ENCODE measurements at regions not wholly inside any gene's neighbourhood (a gene's known extent, or its start where the extent isn't known, plus 50 kb on each side); places are given as distances from the start of the nearest gene placed in this dataset.
"Not testable (repeated sequence)": the region's sequence is repeated elsewhere in the genome, so short reads cannot be mapped to it uniquely, and the experiment has no call there.

GRCh38 chr4:10223782-10224181 lies 107.2 kb upstream of the WDR1 start:
- Mint-ChIP-seq H3K4me1 (no peaks in the 10 kb centered on the region), H3K27ac (no peak overlapping the region), H3K9me3 (no peaks in the 10 kb centered on the region), H3K4me3 (no peak overlapping the region), H3K36me3 (ENCODE audit: low read depth) (no peaks in the 10 kb centered on the region), H3K27me3 (ENCODE audit: low read depth) (peaks cover 3% of the 10 kb centered on the region)
- no peak for TF ChIP-seq CTCF (IDR thresholded peaks at IDR 0.05; ENCODE audit: unreplicated experiment in 3 of 3)

DNA sequence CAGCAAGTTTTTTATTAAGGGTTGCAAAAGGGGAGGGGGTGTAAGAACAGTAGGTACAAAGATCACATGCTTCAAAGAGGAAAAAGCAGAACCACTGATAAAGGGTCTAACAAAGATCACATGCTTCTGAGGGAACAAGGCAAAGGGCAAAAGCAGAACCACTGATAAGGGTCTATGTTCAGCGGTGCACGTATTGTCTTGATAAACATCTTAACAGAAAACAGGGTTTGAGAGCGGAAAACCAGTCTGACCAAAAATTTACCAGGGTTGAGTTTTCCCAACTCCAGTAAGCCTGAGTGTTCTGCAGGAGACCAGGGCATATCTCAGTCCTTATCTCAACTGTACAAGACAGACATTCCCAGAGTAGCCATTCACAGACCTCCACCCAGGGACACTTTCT lies 96.9 kb upstream of the WDR1 start:
- H3K4me1 Mint-ChIP-seq; H3K27ac Mint-ChIP-seq; H3K27me3 Mint-ChIP-seq (ENCODE audit: low read depth); H3K9me3 Mint-ChIP-seq; H3K36me3 Mint-ChIP-seq (ENCODE audit: low read depth); H3K4me3 Mint-ChIP-seq: not testable (repeated sequence)

- no peak for TF ChIP-seq CTCF (IDR thresholded peaks at IDR 0.05; ENCODE audit: unreplicated experiment in 3 of 3)
- Mint-ChIP-seq H3K27me3 (ENCODE audit: low read depth) (peaks cover 4% of the 10 kb centered on the region), H3K9me3 (no peaks in the 10 kb centered on the region), H3K36me3 (ENCODE audit: low read depth) (no peaks in the 10 kb centered on the region), H3K4me3 (no peak overlapping the region), H3K27ac (no peak overlapping the region), H3K4me1 (peaks cover 2% of the 10 kb centered on the region)
Observed at GRCh38 chr4:10212901-10213300, 96.3 kb upstream of the WDR1 start.

- Mint-ChIP-seq H3K27me3 (ENCODE audit: low read depth) (peaks cover 4% of the 10 kb centered on the region), H3K4me3 (no peak overlapping the region), H3K27ac (no peak overlapping the region), H3K36me3 (ENCODE audit: low read depth) (no peaks in the 10 kb centered on the region), H3K9me3 (no peaks in the 10 kb centered on the region), H3K4me1 (peaks cover 7% of the 10 kb centered on the region)
- TF ChIP-seq CTCF (IDR thresholded peaks at IDR 0.05; ENCODE audit: unreplicated experiment in 3 of 3) = no peak
Observed at GRCh38 chr4:10212400-10212799, 95.8 kb upstream of the WDR1 start.

DNA sequence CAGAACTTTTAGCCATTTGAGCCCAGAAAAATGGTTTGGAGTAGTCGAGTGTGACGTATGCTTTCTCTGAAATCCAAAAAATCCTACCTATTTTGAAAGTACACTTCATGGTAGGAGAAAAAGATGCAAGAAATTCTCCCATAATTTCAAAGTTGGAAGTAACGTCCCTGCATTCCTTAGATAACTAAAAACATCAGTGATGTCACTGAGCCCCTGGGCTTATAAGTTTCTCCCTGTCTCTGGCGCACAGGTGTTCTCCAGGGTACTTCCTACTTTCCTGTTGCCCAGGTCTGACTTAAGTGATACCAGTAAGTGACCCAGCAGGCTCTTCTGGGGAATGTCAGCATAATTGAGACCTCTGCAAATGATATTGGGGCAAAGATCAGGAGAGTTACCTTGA lies 90.5 kb upstream of the WDR1 start:
- H3K27me3 Mint-ChIP-seq (ENCODE audit: low read depth) = peaks cover 4% of the 10 kb centered on the region
- H3K36me3 Mint-ChIP-seq (ENCODE audit: low read depth) = no peaks in the 10 kb centered on the region
- H3K27ac Mint-ChIP-seq = no peak overlapping the region
- no peaks in the 10 kb centered on the region for H3K9me3 Mint-ChIP-seq
- H3K4me3 Mint-ChIP-seq = no peak overlapping the region
- H3K4me1 Mint-ChIP-seq = peaks cover 29% of the 10 kb centered on the region
- no peak for TF ChIP-seq CTCF (IDR thresholded peaks at IDR 0.05; ENCODE audit: unreplicated experiment in 3 of 3)

DNA sequence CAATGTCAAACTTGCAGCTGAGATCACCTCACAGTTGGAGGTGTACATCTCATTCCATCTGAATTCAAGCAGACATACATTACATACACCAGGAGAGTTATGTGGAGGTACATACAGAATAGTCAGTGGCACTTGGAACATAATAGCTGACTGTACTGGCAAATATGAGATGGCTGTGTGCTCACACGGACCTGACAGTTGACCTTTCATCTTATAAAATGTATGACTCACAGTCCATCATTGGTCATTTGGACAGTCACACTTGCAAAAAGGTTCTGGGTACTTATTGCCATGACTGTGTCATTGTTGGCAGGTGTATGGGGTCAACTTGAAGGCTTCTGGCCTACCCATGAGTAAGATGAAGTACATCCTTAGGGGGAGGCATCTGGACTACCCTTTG lies 88.6 kb upstream of the WDR1 start:
- no peaks in the 10 kb centered on the region for H3K36me3 Mint-ChIP-seq (ENCODE audit: low read depth)
- H3K9me3 Mint-ChIP-seq = no peaks in the 10 kb centered on the region
- peaks cover 41% of the 10 kb centered on the region for H3K4me1 Mint-ChIP-seq
- no peak for TF ChIP-seq CTCF (IDR thresholded peaks at IDR 0.05; ENCODE audit: unreplicated experiment in 3 of 3)
- peaks cover 4% of the 10 kb centered on the region for H3K27me3 Mint-ChIP-seq (ENCODE audit: low read depth)
- no peak overlapping the region for H3K27ac Mint-ChIP-seq
- no peak overlapping the region for H3K4me3 Mint-ChIP-seq
